ENCODE measurements at regions not wholly inside any gene's neighbourhood (a gene's known extent, or its start where the extent isn't known, plus 50 kb on each side); places are given as distances from the start of the nearest gene placed in this dataset.
"Not testable (repeated sequence)": the region's sequence is repeated elsewhere in the genome, so short reads cannot be mapped to it uniquely, and the experiment has no call there.

DNA sequence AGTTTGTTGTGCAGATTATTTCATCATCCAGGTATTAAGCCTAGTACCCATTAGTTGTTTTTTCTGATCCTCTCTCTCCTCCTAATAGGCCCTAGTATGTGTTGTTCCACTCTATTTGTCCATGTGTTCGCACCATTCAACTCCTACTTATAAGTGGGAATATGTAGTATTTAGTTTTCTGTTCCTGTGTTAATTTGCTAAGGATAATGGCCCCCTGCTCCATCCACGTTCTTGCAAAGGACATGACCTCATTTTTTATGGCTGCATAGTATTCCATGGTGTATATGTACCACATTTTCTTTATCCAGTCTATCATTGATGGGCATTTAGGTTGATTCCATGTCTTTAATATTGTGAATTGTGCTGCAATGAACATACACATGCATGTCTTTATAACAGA, 107.8 kb downstream of the ZNF429 start:
- H3K27ac ChIP-seq (ENCODE audit: extremely low read depth, low read depth, low read length), result peak overlapping the region; percentile 90; the same call in 2 of the 3 replicates
- H3K4me3 ChIP-seq; BruUV-seq (replicated peaks); FAIRE-seq; H2AFZ ChIP-seq (ENCODE audit: low read depth, low read length); DNase-seq (ENCODE audit: extremely low read depth in 1 of 4, low spot score in 3 of 4); H3K79me2 ChIP-seq (ENCODE audit: control insufficient read depth, insufficient read depth, low read length); H3K9ac ChIP-seq (ENCODE audit: insufficient read depth in 1 of 2, low read depth in 2 of 2, low read length in 2 of 2); H4K20me1 ChIP-seq (replicated peaks; ENCODE audit: control insufficient read depth, insufficient read depth, low read length); H3K9me3 ChIP-seq (replicated peaks; ENCODE audit: control insufficient read depth, insufficient read depth, low read depth, low read length); CTCF ChIA-PET (ENCODE audit: low intra/inter-chr PET ratio); H3K27me3 ChIP-seq (ENCODE audit: control insufficient read depth in 2 of 2, insufficient read depth in 2 of 2, low read length in 2 of 2); H3K36me3 ChIP-seq (ENCODE audit: control insufficient read depth, insufficient read depth, low read length); ATAC-seq; H3K9me1 ChIP-seq (ENCODE audit: control insufficient read depth, insufficient read depth, low read length); H3K4me2 ChIP-seq (ENCODE audit: insufficient read depth, low read length); in situ Hi-C loops (cut with MboI): not testable (repeated sequence)
- intact Hi-C loops (cut with micrococcal nuclease), result loop anchor here (5.0 kb wide), 1 partner anchor 156 kb away; no protein-coding TSS in a partner anchor
- H3K4me1 ChIP-seq (replicated peaks in 1 of 2; ENCODE audit: control insufficient read depth in 2 of 2, insufficient read depth in 2 of 2, low read length in 2 of 2), result peaks cover 0 to 30% of the 10 kb centered on the region in 2 experiments
- 44% methylated on average over 2 of the region's 2 CpGs for WGBS (ENCODE audit: insufficient coverage, low coverage, missing lambda C conversion rate)
- POLR2A ChIA-PET, result interaction anchor here (1.1 to 1.5 kb wide), 2 partner anchors 13 to 19 kb away, joined by 3 to 4 read pairs; no protein-coding TSS in a partner anchor
- TF ChIP-seq BCOR (IDR thresholded peaks at IDR 0.05) (peak; percentile 84), KDM1A (IDR thresholded peaks at IDR 0.05) (peak; percentile 29 to 51; a peak in 2 of 4 replicates), ZNF146 (CRISPR knock-in tag; IDR thresholded peaks at IDR 0.05; ENCODE audit: unreplicated experiment) (peak; percentile 95), SMARCA5 (IDR thresholded peaks at IDR 0.05) (peak; percentile 48; the same call in 1 of the 2 replicates), RBM25 (IDR thresholded peaks at IDR 0.05; ENCODE audit: low read depth, low read length, severe bottlenecking) (peak; percentile 66), PHF20 (IDR thresholded peaks at IDR 0.05; ENCODE audit: partially characterized antibody) (peak; percentile 17), TRIM24 (IDR thresholded peaks at IDR 0.05) (peak; percentile 38 to 46; a peak in 2 of 4 replicates), RCOR1 (IDR thresholded peaks at IDR 0.05; ENCODE audit: borderline replicate concordance in 1 of 2, low read depth in 2 of 2, low read length in 2 of 2) (0 out of 4 replicates have a peak, but pooled peaks of 1 of the 2 experiments have one; percentile 21), HDAC2 (IDR thresholded peaks at IDR 0.05) (peak; percentile 16; the same call in 1 of the 2 replicates), FOXJ2 (tag; IDR thresholded peaks at IDR 0.05) (0 out of 2 replicates have a peak, but pooled peaks have one; percentile 22)
- TF ChIP-seq, protein P1, sequence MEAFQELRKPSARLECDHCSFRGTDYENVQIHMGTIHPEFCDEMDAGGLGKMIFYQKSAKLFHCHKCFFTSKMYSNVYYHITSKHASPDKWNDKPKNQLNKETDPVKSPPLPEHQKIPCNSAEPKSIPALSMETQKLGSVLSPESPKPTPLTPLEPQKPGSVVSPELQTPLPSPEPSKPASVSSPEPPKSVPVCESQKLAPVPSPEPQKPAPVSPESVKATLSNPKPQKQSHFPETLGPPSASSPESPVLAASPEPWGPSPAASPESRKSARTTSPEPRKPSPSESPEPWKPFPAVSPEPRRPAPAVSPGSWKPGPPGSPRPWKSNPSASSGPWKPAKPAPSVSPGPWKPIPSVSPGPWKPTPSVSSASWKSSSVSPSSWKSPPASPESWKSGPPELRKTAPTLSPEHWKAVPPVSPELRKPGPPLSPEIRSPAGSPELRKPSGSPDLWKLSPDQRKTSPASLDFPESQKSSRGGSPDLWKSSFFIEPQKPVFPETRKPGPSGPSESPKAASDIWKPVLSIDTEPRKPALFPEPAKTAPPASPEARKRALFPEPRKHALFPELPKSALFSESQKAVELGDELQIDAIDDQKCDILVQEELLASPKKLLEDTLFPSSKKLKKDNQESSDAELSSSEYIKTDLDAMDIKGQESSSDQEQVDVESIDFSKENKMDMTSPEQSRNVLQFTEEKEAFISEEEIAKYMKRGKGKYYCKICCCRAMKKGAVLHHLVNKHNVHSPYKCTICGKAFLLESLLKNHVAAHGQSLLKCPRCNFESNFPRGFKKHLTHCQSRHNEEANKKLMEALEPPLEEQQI (IDR thresholded peaks at IDR 0.05), result peak; percentile 37; the same call in 1 of the 2 replicates
- TF ChIP-seq, protein P2, sequence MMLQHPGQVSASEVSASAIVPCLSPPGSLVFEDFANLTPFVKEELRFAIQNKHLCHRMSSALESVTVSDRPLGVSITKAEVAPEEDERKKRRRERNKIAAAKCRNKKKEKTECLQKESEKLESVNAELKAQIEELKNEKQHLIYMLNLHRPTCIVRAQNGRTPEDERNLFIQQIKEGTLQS (IDR thresholded peaks at IDR 0.05), result peak; percentile 50; the same call in 1 of the 2 replicates
- TF ChIP-seq, protein P2 (CRISPR knock-in tag; conservative IDR thresholded peaks at IDR 0.05), result not testable (repeated sequence)

All from K562 (cell line).